ENCODE measurements at regions not wholly inside any gene's neighbourhood (a gene's known extent, or its start where the extent isn't known, plus 50 kb on each side); places are given as distances from the start of the nearest gene placed in this dataset.

- H3K27ac Mint-ChIP-seq = no peak overlapping the region
- H3K27me3 Mint-ChIP-seq (ENCODE audit: low read depth in 2 of 2) = peaks cover 11 to 14% of the 10 kb centered on the region in 2 donors
- no peak for ATAC-seq
- H3K27ac ChIP-seq (ENCODE audit: low read length) = no peak overlapping the region
- no peak for TF ChIP-seq CTCF (IDR thresholded peaks at IDR 0.05)
- H3K4me1 ChIP-seq (ENCODE audit: control insufficient read depth, insufficient read depth, low read length) = no peaks in the 10 kb centered on the region
- H3K9me3 Mint-ChIP-seq = no peaks in the 10 kb centered on the region
- no peaks in the 10 kb centered on the region for H3K27me3 ChIP-seq (ENCODE audit: control insufficient read depth, insufficient read depth, low read length)
- no peak overlapping the region for H3K4me3 Mint-ChIP-seq
- no peaks in the 10 kb centered on the region for H3K9me3 ChIP-seq (ENCODE audit: control insufficient read depth, insufficient read depth, low read length)
- no peaks in the 10 kb centered on the region for H3K36me3 Mint-ChIP-seq
- H3K36me3 ChIP-seq (ENCODE audit: control insufficient read depth, insufficient read depth, low read length) = no peaks in the 10 kb centered on the region
- H3K4me3 ChIP-seq (ENCODE audit: low read length) = no peak overlapping the region
- intact Hi-C loops (cut with micrococcal nuclease) = no loop called here
- 97% methylated on average over 3 of the region's 3 CpGs for WGBS (ENCODE audit: insufficient coverage)
- H3K4me1 Mint-ChIP-seq = no peaks in the 10 kb centered on the region
- DNase-seq = no peak
Measured at GRCh38 chr1:229798558-229798957, 172.5 kb downstream of the URB2 start.

GRCh38 chr1:229803626-229804217 lies 177.7 kb downstream of the URB2 start:
- no peaks in the 10 kb centered on the region for H3K36me3 Mint-ChIP-seq
- WGBS (ENCODE audit: insufficient coverage) = 82% methylated on average over 4 of the region's 4 CpGs
- Histone ChIP-seq H3K27me3 (ENCODE audit: control insufficient read depth, insufficient read depth, low read length) (no peaks in the 10 kb centered on the region), H3K27ac (ENCODE audit: low read length) (no peak overlapping the region), H3K36me3 (ENCODE audit: control insufficient read depth, insufficient read depth, low read length) (no peaks in the 10 kb centered on the region), H3K4me3 (ENCODE audit: low read length) (no peak overlapping the region), H3K9me3 (ENCODE audit: control insufficient read depth, insufficient read depth, low read length) (peaks cover 5% of the 10 kb centered on the region), H3K4me1 (ENCODE audit: control insufficient read depth, insufficient read depth, low read length) (no peaks in the 10 kb centered on the region)
- no peak for TF ChIP-seq CTCF (IDR thresholded peaks at IDR 0.05)
- no peak overlapping the region for H3K4me3 Mint-ChIP-seq
- no peak overlapping the region for H3K27ac Mint-ChIP-seq
- H3K9me3 Mint-ChIP-seq = no peaks in the 10 kb centered on the region
- DNase-seq (no peak), ATAC-seq (no peak)
- intact Hi-C loops (cut with micrococcal nuclease) = no loop called here
- peaks cover under 1 to 9% of the 10 kb centered on the region in 2 donors for H3K27me3 Mint-ChIP-seq (ENCODE audit: low read depth in 2 of 2)
- no peaks in the 10 kb centered on the region for H3K4me1 Mint-ChIP-seq

GRCh38 chr1:229808272-229808671 lies 182.2 kb downstream of the URB2 start:
- H3K36me3 ChIP-seq (ENCODE audit: control insufficient read depth, insufficient read depth, low read length) = no peaks in the 10 kb centered on the region
- peaks cover 16 to 21% of the 10 kb centered on the region in 2 donors for H3K27me3 Mint-ChIP-seq (ENCODE audit: low read depth in 2 of 2)
- no peaks in the 10 kb centered on the region for H3K27me3 ChIP-seq (ENCODE audit: control insufficient read depth, insufficient read depth, low read length)
- peaks cover 9% of the 10 kb centered on the region for H3K9me3 ChIP-seq (ENCODE audit: control insufficient read depth, insufficient read depth, low read length)
- H3K9me3 Mint-ChIP-seq = peaks cover 5 to 12% of the 10 kb centered on the region in 2 donors
- DNase-seq (no peak), ATAC-seq (no peak)
- H3K4me3 ChIP-seq (ENCODE audit: low read length) = no peak overlapping the region
- H3K36me3 Mint-ChIP-seq = peaks cover 10% of the 10 kb centered on the region
- H3K4me1 Mint-ChIP-seq = no peaks in the 10 kb centered on the region
- TF ChIP-seq CTCF (IDR thresholded peaks at IDR 0.05) = no peak
- H3K27ac Mint-ChIP-seq = no peak overlapping the region
- intact Hi-C loops (cut with micrococcal nuclease) = no loop called here
- H3K4me1 ChIP-seq (ENCODE audit: control insufficient read depth, insufficient read depth, low read length) = no peaks in the 10 kb centered on the region
- WGBS (ENCODE audit: insufficient coverage) = 100% methylated on average over 2 of the region's 2 CpGs
- H3K4me3 Mint-ChIP-seq = no peak overlapping the region
- no peak overlapping the region for H3K27ac ChIP-seq (ENCODE audit: low read length)

GRCh38 chr1:229810140-229810539 lies 184.1 kb downstream of the URB2 start:
- no peak overlapping the region for H3K4me3 Mint-ChIP-seq
- no CpG with 5 or more reads among the region's 1 CpG for WGBS (ENCODE audit: insufficient coverage)
- no peaks in the 10 kb centered on the region for H3K27me3 ChIP-seq (ENCODE audit: control insufficient read depth, insufficient read depth, low read length)
- DNase-seq (no peak), ATAC-seq (no peak)
- H3K36me3 ChIP-seq (ENCODE audit: control insufficient read depth, insufficient read depth, low read length) = no peaks in the 10 kb centered on the region
- peaks cover 5% of the 10 kb centered on the region for H3K9me3 ChIP-seq (ENCODE audit: control insufficient read depth, insufficient read depth, low read length)
- peaks cover 18 to 30% of the 10 kb centered on the region in 2 donors for H3K27me3 Mint-ChIP-seq (ENCODE audit: low read depth in 2 of 2)
- peaks cover 5 to 12% of the 10 kb centered on the region in 2 donors for H3K9me3 Mint-ChIP-seq
- intact Hi-C loops (cut with micrococcal nuclease) = no loop called here
- peaks cover 10% of the 10 kb centered on the region for H3K36me3 Mint-ChIP-seq
- H3K4me1 Mint-ChIP-seq = no peaks in the 10 kb centered on the region
- H3K4me3 ChIP-seq (ENCODE audit: low read length) = no peak overlapping the region
- H3K27ac Mint-ChIP-seq = no peak overlapping the region
- H3K27ac ChIP-seq (ENCODE audit: low read length) = no peak overlapping the region
- H3K4me1 ChIP-seq (ENCODE audit: control insufficient read depth, insufficient read depth, low read length) = no peaks in the 10 kb centered on the region
- no peak for TF ChIP-seq CTCF (IDR thresholded peaks at IDR 0.05)
